Left kidney (tissue), 1 donor: ENCODE measurements at regions not wholly inside any gene's neighbourhood (a gene's known extent, or its start where the extent isn't known, plus 50 kb on each side); places are given as distances from the start of the nearest gene placed in this dataset.

Experiments used
- DNase-seq: peaks from one replicate; pipeline ENCODE4 v3.0.0-alpha.2; 2013

DNA sequence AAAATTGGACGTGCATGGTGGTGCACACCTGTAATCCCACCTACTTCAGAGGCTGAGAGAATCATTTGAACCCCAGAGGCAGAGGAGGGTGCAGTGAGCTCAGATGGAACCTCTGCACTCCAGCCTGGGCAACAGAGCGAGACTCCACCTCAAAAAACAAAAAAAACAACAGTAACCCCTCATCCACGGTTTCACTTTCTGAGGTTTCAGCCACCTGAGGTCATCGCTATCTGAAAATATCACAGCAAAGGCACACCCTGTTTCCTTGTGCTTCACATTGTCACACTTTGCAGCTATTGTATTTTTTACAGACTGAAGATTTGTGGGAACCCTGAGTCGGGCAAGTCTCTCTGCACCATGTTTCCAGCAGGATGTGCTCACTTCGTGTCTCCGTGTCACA, 54.1 kb upstream of the FOXQ1 start:
- DNase-seq, result no peak

DNA sequence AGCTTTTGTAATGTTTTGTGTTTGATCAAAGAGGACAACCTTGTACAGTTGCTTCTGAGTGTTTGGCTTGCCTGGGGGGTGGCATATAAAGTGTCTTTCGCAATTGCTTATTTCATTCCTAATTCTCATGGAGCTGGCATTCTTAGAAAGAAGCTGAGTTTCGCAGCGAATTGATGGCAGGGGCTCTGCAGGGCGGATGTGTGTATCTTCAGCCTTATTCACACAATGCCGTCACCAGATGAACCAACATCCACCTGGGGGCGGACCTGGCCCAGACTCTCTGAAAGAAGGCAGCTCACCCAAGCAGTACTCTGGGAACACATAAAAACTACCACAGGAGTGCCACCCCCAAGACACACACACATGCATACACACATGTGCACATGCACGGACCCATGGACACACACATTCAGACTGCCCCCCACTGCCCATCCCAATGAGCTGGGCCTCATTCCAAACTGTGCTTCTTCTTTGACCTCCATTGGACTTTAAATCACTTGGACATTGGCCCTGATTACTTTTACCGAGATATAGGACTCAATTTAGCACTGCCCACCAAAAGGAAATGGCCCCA, 55.4 kb upstream of the FOXQ1 start:
- no peak for DNase-seq

DNA sequence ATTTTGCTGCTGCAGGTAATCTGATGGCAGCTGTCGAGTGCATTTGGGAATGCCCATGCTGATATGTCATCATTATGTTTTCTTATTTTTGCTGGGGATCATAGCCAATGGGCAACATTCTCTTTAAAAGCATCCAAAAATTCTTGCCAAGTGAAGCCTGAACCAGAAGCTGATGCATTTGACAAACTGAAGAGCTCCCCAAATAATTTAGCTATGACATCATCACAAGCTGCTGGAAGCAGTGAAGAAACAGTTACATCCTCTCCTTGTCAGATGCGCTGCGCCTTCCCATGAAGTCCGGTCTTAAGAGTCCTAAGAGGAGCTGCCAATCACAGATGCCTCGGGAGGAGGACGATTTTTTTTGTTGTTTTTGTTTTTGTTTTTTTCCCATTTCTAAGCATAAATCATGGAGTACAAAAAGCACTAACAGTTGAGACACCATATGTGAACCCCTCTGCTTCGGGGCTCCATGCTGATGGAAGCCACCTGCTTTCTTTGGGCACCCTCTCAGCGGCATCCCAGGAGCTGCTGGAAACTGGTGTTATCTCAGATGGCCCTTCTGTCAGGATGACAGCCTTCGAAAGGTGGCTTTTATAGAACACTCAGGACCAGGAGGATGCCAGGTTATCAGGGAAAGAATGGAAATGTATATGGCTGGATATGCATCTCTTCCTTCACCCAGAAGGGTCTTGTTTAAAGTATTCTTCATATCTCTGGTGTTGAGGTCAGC, 56.1 kb upstream of the FOXQ1 start:
- DNase-seq, result no peak

DNA sequence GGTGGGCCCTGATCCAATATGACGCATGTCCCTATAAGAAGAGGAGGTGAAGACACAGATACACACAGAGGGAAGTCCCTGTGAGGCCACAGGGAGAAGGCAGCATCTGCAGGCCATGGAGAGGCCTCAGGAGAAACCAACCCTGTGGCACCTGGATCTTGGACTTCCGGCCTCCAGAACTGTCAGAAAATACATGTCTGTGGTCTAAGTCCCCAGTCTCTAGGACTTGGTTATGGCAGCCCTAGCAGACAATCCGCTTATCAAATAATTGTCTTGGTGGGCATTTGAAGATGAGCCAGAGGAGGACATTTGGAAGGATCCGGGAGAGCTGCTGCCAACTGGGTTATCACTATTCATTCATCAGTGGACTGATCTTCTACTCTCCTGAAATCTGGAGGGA, 57.6 kb upstream of the FOXQ1 start:
- no peak for DNase-seq

DNA sequence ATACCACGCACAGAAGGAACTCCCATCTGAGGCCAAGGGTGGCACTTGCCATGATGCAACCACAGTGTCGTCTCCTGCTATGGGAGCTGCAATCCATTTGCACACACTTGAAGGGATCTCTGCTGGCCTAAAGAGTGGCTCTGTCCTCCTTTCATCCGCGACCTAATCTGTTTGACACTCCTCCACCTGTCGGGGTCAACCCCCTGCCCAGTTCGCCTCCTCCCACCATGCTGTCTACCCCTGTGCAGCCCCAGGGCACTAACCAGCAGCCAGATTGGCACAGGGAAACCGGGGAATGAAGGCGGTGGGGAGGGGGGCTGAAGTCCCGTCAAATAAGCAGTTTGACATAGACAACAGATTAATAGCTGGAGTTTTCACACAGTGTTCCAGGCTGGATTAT, 58.1 kb upstream of the FOXQ1 start:
- DNase-seq, result no peak

DNA sequence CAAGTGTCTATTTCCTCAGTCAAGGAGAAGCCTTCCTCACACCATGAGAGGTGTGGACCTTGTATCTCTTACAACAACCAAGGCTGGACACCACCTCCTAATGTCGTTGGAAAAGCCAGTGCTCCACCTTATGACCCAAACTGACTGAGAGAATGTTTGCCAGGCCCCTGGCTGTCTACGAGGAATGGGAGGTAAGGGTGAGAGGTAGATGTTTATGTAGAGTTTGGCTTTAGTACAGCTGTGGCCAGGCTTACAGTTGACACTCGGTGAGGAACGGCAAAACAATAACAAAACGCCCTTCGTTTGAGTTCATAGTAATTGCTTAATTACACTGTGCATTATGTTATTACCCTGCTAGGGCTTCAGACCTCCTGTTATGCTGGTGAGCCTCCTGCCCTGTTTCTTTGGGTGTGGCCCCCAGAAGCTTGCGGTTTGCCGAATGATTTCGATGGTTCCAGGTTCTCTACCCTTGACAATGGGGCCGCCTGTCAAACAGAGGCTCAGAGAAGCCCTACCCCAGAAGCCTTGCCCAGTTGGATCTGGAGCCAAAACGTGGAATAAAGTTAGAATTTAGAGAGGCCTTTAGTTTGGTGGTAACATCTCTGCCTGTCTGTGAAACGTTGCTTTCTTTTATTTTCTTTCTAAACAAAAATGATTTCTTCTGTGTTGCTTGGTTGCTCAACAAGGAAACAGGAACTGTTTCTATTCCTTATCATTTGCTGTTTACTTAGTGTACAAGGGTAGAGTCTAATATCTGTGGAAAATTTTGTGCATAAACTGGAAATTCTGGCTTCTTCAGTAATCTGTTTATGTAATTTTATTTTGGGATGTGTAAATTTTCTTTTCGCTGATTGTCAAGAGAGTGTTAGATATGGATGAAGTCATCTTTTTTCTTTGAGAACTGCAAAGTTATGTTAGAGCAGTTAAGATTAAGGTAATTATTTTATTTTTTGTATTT, 60.4 kb upstream of the FOXQ1 start:
- no peak for DNase-seq

DNA sequence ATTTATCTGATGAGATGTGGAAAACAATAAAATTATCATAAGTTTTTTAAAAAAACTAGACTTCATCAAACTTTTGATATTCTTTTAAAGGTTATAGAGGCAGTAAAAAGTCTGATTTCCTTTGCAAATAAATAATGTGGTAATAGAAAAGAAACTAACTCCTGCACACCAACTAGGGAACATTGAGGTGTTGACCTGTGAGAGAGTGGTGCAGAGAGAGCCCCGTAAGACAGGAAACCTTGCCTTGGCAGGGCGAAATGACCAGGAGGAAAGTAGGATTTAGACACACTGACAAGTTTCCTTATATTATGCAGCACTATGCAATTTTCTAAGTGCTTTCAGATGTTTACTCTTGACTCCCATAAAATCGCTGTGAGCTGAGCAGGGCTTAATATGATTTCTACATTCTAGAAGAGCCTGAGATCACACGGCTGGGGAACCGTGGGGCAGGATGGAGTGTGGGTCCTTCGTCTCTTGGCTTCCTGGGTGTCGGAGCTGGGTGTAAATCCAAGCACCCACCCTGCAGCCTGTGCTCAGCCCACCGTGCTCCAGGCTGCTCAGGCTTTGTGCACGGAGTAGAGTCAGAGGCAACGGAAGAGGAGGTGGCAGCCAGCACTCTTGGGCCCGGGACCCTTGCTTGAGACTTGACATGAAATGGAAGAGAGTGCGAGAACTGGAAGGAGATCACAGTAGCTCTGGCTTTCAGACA, 61.3 kb upstream of the FOXQ1 start:
- no peak for DNase-seq

DNA sequence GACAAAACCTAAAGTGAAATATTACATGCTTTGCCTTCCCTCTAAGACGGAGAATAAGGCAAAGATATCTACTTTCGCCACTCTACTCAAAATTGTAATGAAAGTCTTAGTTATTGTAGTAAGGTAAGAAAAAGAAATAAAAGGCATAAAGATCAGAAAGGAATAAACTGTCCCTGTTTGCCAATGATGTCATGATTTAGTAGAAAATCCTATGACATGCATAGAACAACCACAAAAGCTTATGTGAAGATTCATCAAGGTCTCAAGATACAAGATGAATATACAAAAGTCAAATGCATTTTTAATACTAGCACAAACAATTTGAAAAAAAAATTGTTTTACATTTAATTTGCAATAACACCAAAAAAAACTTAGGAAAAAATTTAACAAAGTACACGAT, 64.0 kb upstream of the FOXQ1 start:
- no peak for DNase-seq

DNA sequence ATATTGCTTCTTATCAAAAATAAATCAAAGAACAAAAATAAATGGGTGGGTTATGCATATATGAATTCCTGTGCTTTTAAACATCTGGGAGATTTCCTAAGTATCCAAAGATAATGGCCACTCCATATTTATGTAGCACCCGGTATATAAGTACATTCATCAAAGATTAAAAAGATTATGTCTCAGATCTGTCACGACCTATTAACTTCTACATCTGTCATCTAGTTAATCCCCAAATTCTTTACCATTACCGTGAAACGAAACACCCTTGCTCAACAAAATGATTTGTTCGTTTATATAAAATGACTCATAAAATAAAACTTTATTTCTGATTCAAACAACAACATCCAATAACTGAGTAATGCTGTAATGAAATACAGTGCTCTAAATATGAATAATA, 64.8 kb upstream of the FOXQ1 start:
- no peak for DNase-seq

DNA sequence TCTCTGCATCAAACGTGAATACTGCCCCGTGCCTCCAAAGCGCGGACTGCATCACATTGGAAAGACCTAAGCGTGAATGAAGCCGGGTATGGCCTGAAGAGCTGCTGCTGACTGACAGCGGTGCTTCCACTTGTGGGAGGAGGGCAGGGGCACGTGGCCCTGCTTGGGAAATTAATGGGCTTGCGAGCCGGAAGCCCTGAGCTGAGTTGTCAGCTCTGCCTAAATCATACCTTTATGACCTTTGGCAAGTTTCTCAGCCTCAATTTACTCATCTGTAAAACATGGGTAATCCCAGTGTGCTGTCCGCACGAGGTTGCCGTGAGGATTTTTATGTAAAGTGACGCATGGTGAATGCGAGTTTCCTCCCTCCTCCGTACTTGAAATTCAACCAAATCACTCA, 67.0 kb upstream of the FOXQ1 start:
- no peak for DNase-seq

DNA sequence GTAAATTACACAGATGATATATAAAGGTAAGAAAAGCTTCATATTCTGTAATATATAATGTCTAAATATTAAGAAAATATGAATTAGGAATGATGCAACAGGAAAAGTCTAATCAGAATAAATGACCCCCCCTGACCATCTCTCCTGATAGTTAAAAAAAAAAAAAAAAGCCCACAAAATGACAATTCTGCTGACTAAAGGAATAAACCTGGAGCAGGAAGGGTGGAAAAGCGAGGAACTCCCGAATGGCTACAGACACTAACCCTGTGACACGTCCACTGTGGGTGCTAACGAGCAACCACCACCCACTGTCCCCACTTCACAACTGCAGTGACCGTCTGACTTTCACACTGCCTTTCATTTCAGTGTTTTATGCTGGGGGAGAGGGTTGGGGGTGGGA, 67.6 kb upstream of the FOXQ1 start:
- DNase-seq, result no peak

DNA sequence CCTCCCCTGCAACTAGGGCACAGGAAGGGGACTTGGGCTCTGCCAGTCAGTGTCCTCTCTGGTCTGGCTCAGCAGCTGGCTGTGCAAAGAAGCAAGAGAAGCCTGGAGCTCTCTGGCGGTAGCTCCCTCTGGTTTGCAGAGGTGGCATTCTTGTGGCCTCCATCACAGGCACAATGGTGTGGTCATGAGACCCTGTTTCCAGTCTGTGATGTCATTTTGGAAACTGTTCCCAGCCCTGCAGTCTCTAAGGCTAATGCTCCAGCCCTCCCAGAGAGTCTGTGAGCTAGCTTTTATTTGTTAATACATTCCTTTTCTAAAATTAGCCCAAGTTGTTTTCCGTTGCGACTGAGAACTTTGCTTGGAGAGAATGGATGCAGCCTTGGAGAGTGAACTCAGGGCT, 69.5 kb upstream of the FOXQ1 start:
- DNase-seq, result no peak

DNA sequence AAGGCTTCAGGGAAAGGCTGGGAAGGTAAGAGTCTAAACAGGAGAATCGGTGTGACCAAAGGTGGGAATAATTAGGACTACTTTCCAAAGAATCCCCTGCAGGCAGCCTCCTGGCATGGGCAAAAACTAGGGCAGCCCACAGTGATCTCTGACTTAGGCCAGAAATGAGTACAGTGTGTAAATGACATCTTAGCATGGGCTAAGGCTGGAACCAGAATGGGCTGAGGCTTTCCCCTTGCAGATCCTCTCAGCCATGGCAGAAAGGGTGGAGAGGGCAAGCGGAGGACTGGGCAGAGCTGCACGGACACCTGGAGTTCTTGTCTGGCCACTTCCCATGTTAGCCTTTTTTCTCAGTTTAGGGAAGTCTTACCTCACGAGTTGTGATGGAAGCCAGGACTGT, 69.9 kb upstream of the FOXQ1 start:
- DNase-seq, result no peak

DNA sequence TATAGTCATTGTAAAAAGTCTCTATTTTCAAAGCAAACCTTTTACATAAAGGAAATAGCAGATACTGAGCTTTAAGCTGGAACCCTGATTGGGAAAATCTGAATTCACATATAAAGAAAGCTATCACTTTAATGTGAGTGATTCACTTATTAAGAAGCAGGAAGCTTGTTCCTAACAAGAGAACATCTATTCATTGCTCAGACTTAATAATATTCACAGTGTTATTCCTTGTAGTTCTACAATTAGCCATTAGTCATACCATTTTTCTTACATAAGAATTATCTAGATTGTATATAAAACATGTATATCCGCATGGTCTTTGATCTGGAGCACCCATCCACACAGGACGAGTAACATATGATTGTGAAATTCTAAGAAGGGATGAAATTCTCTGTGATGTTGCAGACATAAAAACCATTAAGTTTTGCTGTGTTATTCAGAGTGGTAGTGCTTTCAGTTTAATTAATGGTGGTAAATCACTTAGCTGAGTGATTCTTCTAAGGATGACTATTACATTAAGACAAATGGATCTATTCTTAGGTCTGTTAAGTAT, 71.1 kb upstream of the FOXQ1 start:
- DNase-seq, result no peak

DNA sequence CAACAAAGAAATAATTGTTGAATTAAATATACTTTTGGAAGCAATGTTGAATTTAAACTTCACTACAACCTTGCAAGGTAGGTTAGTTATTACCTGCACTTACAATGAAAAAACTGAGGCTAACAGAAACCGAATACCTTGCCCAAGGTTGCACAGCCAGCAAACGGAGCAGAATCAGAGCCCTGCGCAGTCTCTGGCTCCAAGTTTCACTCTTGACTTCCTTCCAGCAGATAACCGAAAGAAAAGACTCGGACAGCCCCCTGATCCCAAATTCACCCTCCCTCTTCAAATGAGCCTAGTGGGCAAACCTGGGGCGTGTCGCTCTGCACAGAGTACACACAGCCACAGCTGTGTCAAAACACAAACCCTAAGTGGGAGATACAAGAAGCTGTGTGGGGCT, 72.1 kb upstream of the FOXQ1 start:
- no peak for DNase-seq

DNA sequence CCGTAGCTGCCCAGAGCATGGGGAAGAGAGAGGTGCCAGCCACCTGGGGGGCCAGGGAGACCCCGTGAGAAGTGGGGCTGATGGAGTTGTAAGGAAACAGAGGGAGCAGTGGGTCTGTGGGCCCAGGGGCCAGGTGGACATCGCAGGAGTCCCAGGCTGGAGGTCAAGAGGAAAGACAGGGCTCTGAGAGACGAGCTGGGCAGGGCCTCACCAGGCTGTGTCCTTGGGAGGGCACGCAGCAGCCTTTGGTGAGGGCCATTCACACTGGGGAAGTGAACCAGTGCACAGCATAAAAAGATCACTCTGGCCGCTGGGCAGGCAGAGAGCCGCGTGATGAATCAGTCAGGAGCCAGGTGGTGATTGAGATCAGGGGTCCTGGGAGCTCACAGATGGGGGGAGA, 73.9 kb upstream of the FOXQ1 start:
- no peak for DNase-seq

DNA sequence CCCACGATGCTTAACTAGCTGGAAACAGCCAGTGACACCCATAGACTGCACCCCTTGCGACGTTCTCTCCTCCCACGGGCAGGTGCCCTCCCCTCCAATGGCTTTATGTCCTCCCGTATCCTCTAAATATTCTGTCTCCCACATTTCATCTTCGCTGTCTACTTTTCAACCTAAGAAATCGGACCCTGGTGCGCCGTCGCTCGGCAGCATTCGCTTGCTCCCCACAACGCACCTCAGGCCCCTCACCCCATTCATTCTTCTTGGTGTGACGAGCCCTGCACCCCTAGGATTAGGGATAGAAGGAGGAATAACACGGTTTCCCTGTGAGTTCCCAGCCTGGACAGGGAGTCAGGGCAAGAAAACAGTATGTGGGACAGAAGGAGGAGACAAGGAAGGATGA, 74.3 kb upstream of the FOXQ1 start:
- DNase-seq, result no peak

DNA sequence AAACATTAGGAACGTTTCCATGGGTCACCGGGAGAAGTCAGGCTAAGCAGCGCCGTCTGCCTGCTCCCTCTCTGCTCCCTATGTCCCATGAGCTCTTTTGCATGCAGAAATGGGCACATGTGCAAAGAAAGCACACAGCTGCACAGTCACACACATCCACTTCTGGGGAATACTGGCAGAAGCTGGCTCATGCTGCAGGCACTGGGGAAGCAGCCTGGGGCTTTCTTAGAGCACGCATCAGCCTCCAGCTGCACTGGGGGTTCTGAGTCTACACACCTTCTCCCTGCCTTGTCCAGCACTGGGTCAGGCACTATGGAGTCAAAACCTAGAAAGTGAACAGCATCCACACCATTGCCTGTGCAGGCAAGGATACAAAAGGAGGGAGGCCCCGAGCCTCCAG, 76.1 kb upstream of the FOXQ1 start:
- no peak for DNase-seq

DNA sequence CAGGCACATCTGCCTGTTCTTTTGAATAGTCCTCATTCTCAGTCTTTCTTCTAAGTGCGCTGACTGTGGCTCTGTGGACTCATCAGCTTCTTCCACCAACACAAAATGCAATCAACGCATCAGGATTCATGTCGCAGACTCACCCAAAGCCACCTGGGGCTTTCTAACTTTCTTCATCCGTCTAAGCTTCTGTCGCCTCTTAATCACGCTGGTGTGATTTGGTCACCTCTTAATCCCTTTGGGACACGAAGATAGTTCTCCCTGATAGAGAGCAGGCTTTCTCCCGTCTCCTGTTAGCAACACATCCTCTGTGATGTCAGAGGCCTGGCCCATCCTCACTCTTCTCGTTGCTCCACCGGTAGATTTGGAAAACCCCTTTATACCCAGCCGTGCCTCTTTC, 78.0 kb upstream of the FOXQ1 start:
- DNase-seq, result no peak

DNA sequence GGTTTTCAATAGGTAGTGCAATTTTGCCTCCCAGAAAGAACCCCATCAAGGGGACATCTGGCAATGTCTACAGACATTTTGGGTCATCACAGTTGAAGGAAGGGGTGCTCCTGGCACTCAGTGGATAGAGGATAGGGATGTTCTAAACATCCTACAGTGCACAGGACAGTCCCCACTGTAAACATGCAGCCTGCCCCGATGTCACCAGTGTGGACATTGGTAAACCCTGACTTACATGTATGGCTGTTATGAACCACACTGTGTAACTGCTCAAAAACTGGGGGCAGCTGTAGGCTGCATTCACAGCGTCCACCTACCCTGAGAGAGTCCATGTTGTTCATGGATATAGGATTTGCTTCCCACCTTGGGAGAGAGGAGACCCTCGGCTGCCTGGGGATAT, 79.3 kb upstream of the FOXQ1 start:
- no peak for DNase-seq

DNA sequence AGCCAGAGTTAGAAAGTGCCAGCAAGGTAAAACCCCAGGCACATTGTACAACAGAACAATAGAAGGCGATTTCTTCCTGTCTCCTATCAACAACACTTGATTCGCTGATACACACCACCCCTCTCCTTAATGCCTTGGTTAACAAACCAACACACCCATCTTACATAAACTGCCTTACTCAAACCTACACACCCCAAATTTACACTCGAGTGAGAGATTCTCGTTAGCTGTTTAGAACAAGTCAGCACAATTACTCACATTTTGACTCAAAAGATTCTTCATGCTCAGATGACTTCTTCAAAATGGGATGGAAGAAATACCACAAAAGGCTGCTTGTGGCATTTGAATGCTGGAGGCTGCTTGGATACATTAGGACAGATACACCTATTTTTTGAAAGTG, 80.0 kb upstream of the FOXQ1 start:
- DNase-seq, result no peak
